PC-3 (cell line): ENCODE measurements at regions not wholly inside any gene's neighbourhood (a gene's known extent, or its start where the extent isn't known, plus 50 kb on each side); places are given as distances from the start of the nearest gene placed in this dataset.

Source experiments
- ATAC-seq: fragments of 200-7000 bp; cut with Tn5 transposase; 2 replicates; pipeline ENCODE4 v1.9.1; 2020; ENCODE audit warnings: mild to moderate bottlenecking, moderate library complexity
- BruUV-seq: library from RNA; stranded (reverse); fragments of 400-500 nt; replicated peaks from 2 replicates; lab custom pipeline; 2021; lab: Mats Ljungman, UMichigan
- CTCF ChIA-PET: fragments of 300-600 bp; sonication (Branson Sonifier 250); formaldehyde crosslinking; loops from one replicate; lab custom pipeline; 2022; ENCODE audit warnings: antibody characterized with exemption; lab: Charles Lee
- POLR2A ChIA-PET: fragments of 300-600 bp; sonication (Branson Sonifier 250); formaldehyde crosslinking; loops from one replicate; lab custom pipeline; 2022; ENCODE audit warnings: antibody characterized with exemption; ENCODE audit not compliant: unreplicated experiment; lab: Charles Lee
- DNase-seq: peaks from one replicate; pipeline ENCODE4 v3.0.0-alpha.2; 2015
- H2AFZ ChIP-seq: fragments of 300-600 bp; sonication (generic); 2 replicates; pipeline ENCODE4 v1.6.0; 2016; ENCODE audit warnings: antibody characterized with exemption, low read length
- H3F3A ChIP-seq: fragments of 300-600 bp; sonication (generic); one replicate; pipeline ENCODE4 v1.6.0; 2017; ENCODE audit warnings: antibody characterized with exemption, low read length, control low read depth, mild to moderate bottlenecking; ENCODE audit not compliant: unreplicated experiment
- H3K27ac ChIP-seq: fragments of 300-600 bp; sonication (generic); 2 replicates; pipeline ENCODE4 v1.5.1; 2016; ENCODE audit warnings: mild to moderate bottlenecking, low read length
- H3K27me3 ChIP-seq: fragments of 300-600 bp; sonication (generic); 2 replicates; pipeline ENCODE4 v1.6.1; 2016; ENCODE audit warnings: low read length, mixed read lengths
- H3K36me3 ChIP-seq: fragments of 300-600 bp; sonication (generic); 2 replicates; pipeline ENCODE4 v1.6.1; 2016; ENCODE audit warnings: low read depth, mixed run types, low read length, mixed read lengths
- H3K4me1 ChIP-seq: fragments of 300-600 bp; sonication (generic); 2 replicates; pipeline ENCODE4 v1.5.1; 2016; ENCODE audit warnings: low read length; ENCODE audit not compliant: insufficient read depth
- H3K4me2 ChIP-seq: fragments of 300-600 bp; sonication (generic); 2 replicates; pipeline ENCODE4 v1.6.0; 2016; ENCODE audit warnings: low read length
- H3K4me3 ChIP-seq: fragments of 300-600 bp; sonication (generic); 2 replicates; pipeline ENCODE4 v1.5.1; 2016; ENCODE audit warnings: mild to moderate bottlenecking, low read length, mixed read lengths
- H3K79me2 ChIP-seq: fragments of 300-600 bp; sonication (generic); 2 replicates; pipeline ENCODE4 v1.6.1; 2017; ENCODE audit warnings: low read length, mixed read lengths
- H3K9ac ChIP-seq: fragments of 300-600 bp; sonication (generic); 2 replicates; pipeline ENCODE4 v1.6.0; 2016; ENCODE audit warnings: mild to moderate bottlenecking, low read length
- H3K9me2 ChIP-seq: fragments of 300-600 bp; sonication (generic); replicated peaks from 2 replicates; pipeline ENCODE4 v1.6.1; 2016; ENCODE audit warnings: mixed run types, low read length, mixed read lengths
- H3K9me3 ChIP-seq: fragments of 300-600 bp; sonication (generic); 2 replicates; pipeline ENCODE4 v1.6.1; 2016; ENCODE audit warnings: low read length, mixed read lengths
- H4K20me1 ChIP-seq: fragments of 300-600 bp; sonication (generic); 2 replicates; pipeline ENCODE4 v1.6.1; 2016; ENCODE audit warnings: low read length, mixed read lengths
- EZH2 ChIP-seq: fragments of 300-600 bp; sonication (generic); IDR thresholded peaks from one replicate; pipeline ENCODE4 v1.6.1; 2017; ENCODE audit warnings: antibody characterized with exemption, mild to moderate bottlenecking, low read length; ENCODE audit not compliant: unreplicated experiment
- EZH2phosphoT487 ChIP-seq: fragments of 300-600 bp; sonication (generic); IDR thresholded peaks from 2 replicates; pipeline ENCODE4 v1.6.1; 2018; ENCODE audit warnings: mild to moderate bottlenecking, antibody characterized with exemption, low read length, borderline replicate concordance
- intact Hi-C: fragments of 100-400 bp; cut with micrococcal nuclease; formaldehyde crosslinking; loops from 2 replicates; pipeline ENCODE4 v1.9.0; 2023
- TF ChIP-seq, protein P1 (sequence below): fragments of 300-600 bp; sonication (generic); conservative IDR thresholded peaks from 2 replicates; pipeline ENCODE4 v1.5.1; 2017; ENCODE audit warnings: antibody characterized with exemption, low read depth, mild to moderate bottlenecking, low read length

DNA sequence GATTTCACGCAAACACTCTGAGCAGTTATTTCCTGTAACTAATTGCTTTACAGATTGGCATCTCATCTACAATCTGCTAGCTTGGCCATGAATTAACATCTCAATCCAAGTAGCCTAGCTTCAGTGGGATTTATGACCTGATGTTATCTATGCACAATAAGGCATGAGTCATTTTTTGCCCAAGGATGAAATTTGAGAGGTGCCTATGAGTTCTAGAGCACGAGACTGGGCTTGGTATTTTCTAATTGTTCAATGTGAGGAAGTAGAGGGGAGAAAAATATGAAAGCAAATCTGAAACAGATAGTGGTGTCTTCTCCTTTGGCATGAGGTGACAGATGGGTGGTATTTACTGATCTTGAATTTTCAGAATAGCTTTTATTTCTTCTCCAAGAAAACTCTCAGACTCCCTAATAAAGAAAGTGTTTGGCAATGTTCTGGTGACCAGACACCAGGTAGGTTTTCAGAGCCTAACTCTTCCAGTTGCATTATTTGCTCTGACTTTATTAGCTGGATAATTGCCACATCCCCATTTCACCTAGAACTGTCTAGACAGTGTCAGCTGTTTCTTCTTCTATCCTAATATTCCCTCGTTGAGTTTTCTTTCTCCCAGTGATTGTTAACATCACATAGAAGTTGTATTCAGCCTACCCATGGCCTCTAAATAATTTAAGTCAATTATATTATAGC is 301.0 kb upstream of the UMPS start:
- H3K9me2 ChIP-seq, result no peaks in the 10 kb centered on the region
- no peaks in the 10 kb centered on the region for H3K79me2 ChIP-seq
- DNase-seq (peak; percentile 94), ATAC-seq (peak; percentile 95)
- H3K27me3 ChIP-seq, result no peaks in the 10 kb centered on the region
- intact Hi-C loops, result loop anchor here (2.0 kb wide), 1 partner anchor 40 kb away; no protein-coding TSS in a partner anchor
- H3F3A ChIP-seq, result peaks cover 10% of the 10 kb centered on the region
- H3K9ac ChIP-seq, result no peak overlapping the region
- no TSS peak for BruUV-seq
- H3K4me2 ChIP-seq, result peak overlapping the region; percentile 48
- H4K20me1 ChIP-seq, result no peaks in the 10 kb centered on the region
- H3K9me3 ChIP-seq, result no peaks in the 10 kb centered on the region
- ChIA-PET CTCF (interaction anchor here (0.6 kb wide), 1 partner anchor 424 kb away, joined by 3 read pairs; no protein-coding TSS in a partner anchor), POLR2A (no interaction called here)
- H2AFZ ChIP-seq, result no peak overlapping the region
- H3K4me1 ChIP-seq, result peaks cover 28% of the 10 kb centered on the region
- no peaks in the 10 kb centered on the region for H3K36me3 ChIP-seq
- TF ChIP-seq EZH2phosphoT487 (no peak), EZH2 (no peak)
- TF ChIP-seq, protein P1, sequence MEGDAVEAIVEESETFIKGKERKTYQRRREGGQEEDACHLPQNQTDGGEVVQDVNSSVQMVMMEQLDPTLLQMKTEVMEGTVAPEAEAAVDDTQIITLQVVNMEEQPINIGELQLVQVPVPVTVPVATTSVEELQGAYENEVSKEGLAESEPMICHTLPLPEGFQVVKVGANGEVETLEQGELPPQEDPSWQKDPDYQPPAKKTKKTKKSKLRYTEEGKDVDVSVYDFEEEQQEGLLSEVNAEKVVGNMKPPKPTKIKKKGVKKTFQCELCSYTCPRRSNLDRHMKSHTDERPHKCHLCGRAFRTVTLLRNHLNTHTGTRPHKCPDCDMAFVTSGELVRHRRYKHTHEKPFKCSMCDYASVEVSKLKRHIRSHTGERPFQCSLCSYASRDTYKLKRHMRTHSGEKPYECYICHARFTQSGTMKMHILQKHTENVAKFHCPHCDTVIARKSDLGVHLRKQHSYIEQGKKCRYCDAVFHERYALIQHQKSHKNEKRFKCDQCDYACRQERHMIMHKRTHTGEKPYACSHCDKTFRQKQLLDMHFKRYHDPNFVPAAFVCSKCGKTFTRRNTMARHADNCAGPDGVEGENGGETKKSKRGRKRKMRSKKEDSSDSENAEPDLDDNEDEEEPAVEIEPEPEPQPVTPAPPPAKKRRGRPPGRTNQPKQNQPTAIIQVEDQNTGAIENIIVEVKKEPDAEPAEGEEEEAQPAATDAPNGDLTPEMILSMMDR, result no peak
- H3K4me3 ChIP-seq, result peak overlapping the region; percentile 6; the same call in 1 of the 2 replicates
- H3K27ac ChIP-seq, result peak overlapping the region; percentile 50

DNA sequence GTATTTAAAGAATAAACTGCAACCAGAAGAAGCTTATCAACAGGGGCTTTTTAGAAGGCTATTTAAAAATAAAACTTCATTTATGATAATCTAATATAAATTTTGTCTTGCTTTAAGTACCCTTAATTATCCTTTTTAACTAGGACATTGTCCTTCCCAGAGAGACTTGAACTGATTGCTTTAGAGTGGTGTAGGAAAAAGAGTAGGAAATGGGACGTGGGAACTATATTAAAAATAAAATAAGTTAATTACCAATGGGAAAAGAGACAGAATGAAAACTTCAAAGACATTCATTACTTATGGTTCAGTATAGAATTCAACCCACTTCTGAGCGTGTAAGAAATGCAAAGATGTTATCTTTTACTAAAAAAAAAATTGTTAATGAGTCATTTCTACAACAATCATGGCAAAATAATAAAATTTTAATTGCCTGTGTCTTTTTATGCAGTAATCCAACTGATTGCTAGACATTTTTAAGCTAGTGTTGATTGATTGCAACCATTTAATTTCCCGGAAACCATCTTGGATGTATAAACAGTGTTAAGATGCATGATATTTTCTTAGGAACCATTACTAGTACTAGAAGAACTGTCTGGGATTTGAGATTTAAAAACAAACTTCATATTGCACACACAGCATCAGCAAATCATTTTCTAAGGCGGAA is 298.8 kb upstream of the UMPS start:
- ATAC-seq, result no peak

More for the DNA sequence above, 298.8 kb upstream of the UMPS start:
- BruUV-seq, result no TSS peak
- H3K9me3 ChIP-seq, result no peaks in the 10 kb centered on the region
- peaks cover 10% of the 10 kb centered on the region for H3F3A ChIP-seq
- H3K27me3 ChIP-seq, result no peaks in the 10 kb centered on the region
- no peak overlapping the region for H3K9ac ChIP-seq
- no peak for DNase-seq
- no peak overlapping the region for H3K4me2 ChIP-seq
- H4K20me1 ChIP-seq, result no peaks in the 10 kb centered on the region
- no peak overlapping the region for H3K4me3 ChIP-seq
- no peaks in the 10 kb centered on the region for H3K9me2 ChIP-seq
- intact Hi-C loops, result no loop called here
- H2AFZ ChIP-seq, result no peak overlapping the region
- H3K36me3 ChIP-seq, result no peaks in the 10 kb centered on the region
- TF ChIP-seq, protein P1, result no peak
- TF ChIP-seq EZH2phosphoT487, result no peak
- POLR2A ChIA-PET, result no interaction called here
- H3K27ac ChIP-seq, result no peak overlapping the region
- CTCF ChIA-PET, result no interaction called here
- H3K79me2 ChIP-seq, result no peaks in the 10 kb centered on the region
- H3K4me1 ChIP-seq, result peaks cover 28% of the 10 kb centered on the region
